Activated T-helper 17 cell treated with anti-CD3 and anti-CD28 coated beads, Interleukin-2, amount 50 U/mL, for 72 hours (primary cell): ENCODE measurements at regions not wholly inside any gene's neighbourhood (a gene's known extent, or its start where the extent isn't known, plus 50 kb on each side); places are given as distances from the start of the nearest gene placed in this dataset.

ENCODE experiments used
- ATAC-seq: fragments of 150-1000 bp; cut with Tn5 transposase; replicated peaks from 2 replicates; pipeline ENCODE4 v1.10.0; 2021; ENCODE audit warnings: mild to moderate bottlenecking, moderate library complexity
- H3K27ac Mint-ChIP-seq: one replicate; pipeline ENCODE4 v1.8.0; 2022; ENCODE audit warnings: mixed read lengths
- H3K27me3 Mint-ChIP-seq: one replicate; pipeline ENCODE4 v1.8.0; 2022; ENCODE audit warnings: mixed read lengths
- H3K36me3 Mint-ChIP-seq: one replicate; pipeline ENCODE4 v1.8.0; 2022; ENCODE audit warnings: low read depth, mild to moderate bottlenecking, mixed read lengths
- H3K4me1 Mint-ChIP-seq: one replicate; pipeline ENCODE4 v1.8.0; 2022; ENCODE audit warnings: mixed read lengths
- H3K4me3 Mint-ChIP-seq: one replicate; pipeline ENCODE4 v1.8.0; 2022; ENCODE audit warnings: mild to moderate bottlenecking, mixed read lengths
- H3K9me3 Mint-ChIP-seq: one replicate; pipeline ENCODE4 v1.8.0; 2022; ENCODE audit warnings: mixed read lengths

- no peak for ATAC-seq
- H3K27ac Mint-ChIP-seq, result no peak overlapping the region
- no peaks in the 10 kb centered on the region for H3K36me3 Mint-ChIP-seq
- H3K4me3 Mint-ChIP-seq, result no peak overlapping the region
- H3K27me3 Mint-ChIP-seq, result no peaks in the 10 kb centered on the region
- no peaks in the 10 kb centered on the region for H3K9me3 Mint-ChIP-seq
- no peaks in the 10 kb centered on the region for H3K4me1 Mint-ChIP-seq
Observed at GRCh38 chr21:32907521-32907920, 118.2 kb upstream of the OLIG2 start.

- H3K36me3 Mint-ChIP-seq, result no peaks in the 10 kb centered on the region
- H3K27me3 Mint-ChIP-seq, result no peaks in the 10 kb centered on the region
- H3K27ac Mint-ChIP-seq, result no peak overlapping the region
- H3K4me3 Mint-ChIP-seq, result no peak overlapping the region
- no peaks in the 10 kb centered on the region for H3K9me3 Mint-ChIP-seq
- H3K4me1 Mint-ChIP-seq, result no peaks in the 10 kb centered on the region
- ATAC-seq, result no peak
Observed at GRCh38 chr21:32908534-32908933, 117.2 kb upstream of the OLIG2 start.

GRCh38 chr21:32909393-32909792 lies 116.3 kb upstream of the OLIG2 start:
- Mint-ChIP-seq H3K27me3 (no peaks in the 10 kb centered on the region), H3K27ac (no peak overlapping the region), H3K9me3 (no peaks in the 10 kb centered on the region), H3K36me3 (no peaks in the 10 kb centered on the region), H3K4me1 (peaks cover 3% of the 10 kb centered on the region), H3K4me3 (no peak overlapping the region)
- no peak for ATAC-seq

- no peaks in the 10 kb centered on the region for H3K9me3 Mint-ChIP-seq
- H3K4me1 Mint-ChIP-seq, result peaks cover 19% of the 10 kb centered on the region
- no peaks in the 10 kb centered on the region for H3K36me3 Mint-ChIP-seq
- no peaks in the 10 kb centered on the region for H3K27me3 Mint-ChIP-seq
- ATAC-seq, result peak; percentile 39
- H3K4me3 Mint-ChIP-seq, result peak overlapping the region; percentile 32
- peak overlapping the region; percentile 22 for H3K27ac Mint-ChIP-seq
Observed at GRCh38 chr21:32914424-32915039, 111.2 kb upstream of the OLIG2 start.

GRCh38 chr21:32915099-32915498 lies 110.6 kb upstream of the OLIG2 start:
- no peak for ATAC-seq
- peaks cover 19% of the 10 kb centered on the region for H3K4me1 Mint-ChIP-seq
- peak overlapping the region; percentile 22 for H3K27ac Mint-ChIP-seq
- H3K27me3 Mint-ChIP-seq, result no peaks in the 10 kb centered on the region
- no peaks in the 10 kb centered on the region for H3K36me3 Mint-ChIP-seq
- H3K9me3 Mint-ChIP-seq, result no peaks in the 10 kb centered on the region
- H3K4me3 Mint-ChIP-seq, result peak overlapping the region; percentile 32

GRCh38 chr21:32916088-32916487 lies 109.6 kb upstream of the OLIG2 start:
- Mint-ChIP-seq H3K4me1 (peaks cover 19% of the 10 kb centered on the region), H3K4me3 (no peak overlapping the region), H3K36me3 (no peaks in the 10 kb centered on the region), H3K27ac (peak overlapping the region; percentile 22), H3K27me3 (no peaks in the 10 kb centered on the region), H3K9me3 (no peaks in the 10 kb centered on the region)
- no peak for ATAC-seq

GRCh38 chr21:32916522-32917099 lies 109.1 kb upstream of the OLIG2 start:
- H3K36me3 Mint-ChIP-seq, result no peaks in the 10 kb centered on the region
- no peaks in the 10 kb centered on the region for H3K27me3 Mint-ChIP-seq
- H3K4me1 Mint-ChIP-seq, result peaks cover 19% of the 10 kb centered on the region
- H3K4me3 Mint-ChIP-seq, result no peak overlapping the region
- H3K27ac Mint-ChIP-seq, result no peak overlapping the region
- H3K9me3 Mint-ChIP-seq, result no peaks in the 10 kb centered on the region
- ATAC-seq, result no peak

GRCh38 chr21:32917362-32918135 lies 108.2 kb upstream of the OLIG2 start:
- H3K4me1 Mint-ChIP-seq, result peaks cover 19% of the 10 kb centered on the region
- H3K27me3 Mint-ChIP-seq, result no peaks in the 10 kb centered on the region
- H3K27ac Mint-ChIP-seq, result no peak overlapping the region
- no peaks in the 10 kb centered on the region for H3K36me3 Mint-ChIP-seq
- H3K9me3 Mint-ChIP-seq, result no peaks in the 10 kb centered on the region
- ATAC-seq, result no peak
- no peak overlapping the region for H3K4me3 Mint-ChIP-seq

GRCh38 chr21:32918478-32919120 lies 107.1 kb upstream of the OLIG2 start:
- Mint-ChIP-seq H3K4me1 (peaks cover 19% of the 10 kb centered on the region), H3K36me3 (no peaks in the 10 kb centered on the region), H3K9me3 (no peaks in the 10 kb centered on the region), H3K4me3 (no peak overlapping the region), H3K27me3 (peaks cover 3% of the 10 kb centered on the region), H3K27ac (no peak overlapping the region)
- ATAC-seq, result no peak

GRCh38 chr21:32920474-32920873 lies 105.3 kb upstream of the OLIG2 start:
- Mint-ChIP-seq H3K4me1 (peaks cover 5% of the 10 kb centered on the region), H3K27me3 (peaks cover 3% of the 10 kb centered on the region), H3K4me3 (no peak overlapping the region), H3K27ac (no peak overlapping the region), H3K9me3 (peaks cover 8% of the 10 kb centered on the region), H3K36me3 (no peaks in the 10 kb centered on the region)
- no peak for ATAC-seq

- Mint-ChIP-seq H3K36me3 (no peaks in the 10 kb centered on the region), H3K4me1 (no peaks in the 10 kb centered on the region), H3K27ac (no peak overlapping the region), H3K4me3 (no peak overlapping the region), H3K9me3 (peaks cover 9% of the 10 kb centered on the region), H3K27me3 (peaks cover 3% of the 10 kb centered on the region)
- ATAC-seq, result peak; percentile 44
Observed at GRCh38 chr21:32921632-32922230, 104.0 kb upstream of the OLIG2 start.

- H3K27me3 Mint-ChIP-seq, result peaks cover 3% of the 10 kb centered on the region
- peaks cover 7% of the 10 kb centered on the region for H3K4me1 Mint-ChIP-seq
- no peaks in the 10 kb centered on the region for H3K36me3 Mint-ChIP-seq
- no peak overlapping the region for H3K27ac Mint-ChIP-seq
- H3K4me3 Mint-ChIP-seq, result no peak overlapping the region
- ATAC-seq, result no peak
- peaks cover 12% of the 10 kb centered on the region for H3K9me3 Mint-ChIP-seq
Observed at GRCh38 chr21:32925098-32925497, 100.6 kb upstream of the OLIG2 start.

GRCh38 chr21:32929633-32930038 lies 96.1 kb upstream of the OLIG2 start:
- Mint-ChIP-seq H3K4me3 (peak overlapping the region; percentile 55), H3K27me3 (no peaks in the 10 kb centered on the region), H3K36me3 (no peaks in the 10 kb centered on the region), H3K27ac (peak overlapping the region; percentile 67), H3K4me1 (peaks cover 20% of the 10 kb centered on the region), H3K9me3 (peaks cover 8% of the 10 kb centered on the region)
- peak; percentile 55 for ATAC-seq

GRCh38 chr21:32930673-32931072 lies 95.1 kb upstream of the OLIG2 start:
- no peak overlapping the region for H3K27ac Mint-ChIP-seq
- ATAC-seq, result no peak
- no peaks in the 10 kb centered on the region for H3K36me3 Mint-ChIP-seq
- H3K9me3 Mint-ChIP-seq, result peaks cover 5% of the 10 kb centered on the region
- peaks cover 20% of the 10 kb centered on the region for H3K4me1 Mint-ChIP-seq
- no peaks in the 10 kb centered on the region for H3K27me3 Mint-ChIP-seq
- no peak overlapping the region for H3K4me3 Mint-ChIP-seq
